ENCODE measurements at regions not wholly inside any gene's neighbourhood (a gene's known extent, or its start where the extent isn't known, plus 50 kb on each side); places are given as distances from the start of the nearest gene placed in this dataset.

DNA sequence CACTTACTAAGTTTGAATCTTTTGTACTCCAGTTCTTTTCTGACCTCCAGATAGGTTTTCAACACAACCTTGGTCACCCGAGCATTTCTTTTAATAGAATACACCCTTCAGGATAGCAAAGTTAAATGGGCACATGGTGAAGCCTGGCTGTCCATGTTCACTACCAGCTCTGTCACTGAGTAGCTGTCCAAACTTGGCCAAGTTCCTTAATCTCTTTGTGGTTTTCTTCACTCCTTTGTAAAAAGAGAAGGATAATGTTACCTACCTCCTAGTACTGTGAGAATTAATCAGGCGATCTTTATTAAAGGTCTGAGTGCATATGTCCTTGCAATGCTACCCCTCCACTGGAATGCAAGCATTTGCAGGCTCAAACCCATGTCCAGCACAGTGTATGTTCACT lies 128.1 kb upstream of the PTPRZ1 start:
- intact Hi-C loops (cut with DNase I), result no loop called here
- Histone ChIP-seq H3K27me3 (no peaks in the 10 kb centered on the region), H3K36me3 (no peaks in the 10 kb centered on the region), H3K4me1 (no peaks in the 10 kb centered on the region), H3K4me3 (no peak overlapping the region), H3K9me3 (no peaks in the 10 kb centered on the region), H3K27ac (no peak overlapping the region)
- no peak for TF ChIP-seq POLR2AphosphoS5 (IDR thresholded peaks at IDR 0.05; ENCODE audit: insufficient read depth in 1 of 2, low read depth in 1 of 2)
- TF ChIP-seq, protein P1, sequence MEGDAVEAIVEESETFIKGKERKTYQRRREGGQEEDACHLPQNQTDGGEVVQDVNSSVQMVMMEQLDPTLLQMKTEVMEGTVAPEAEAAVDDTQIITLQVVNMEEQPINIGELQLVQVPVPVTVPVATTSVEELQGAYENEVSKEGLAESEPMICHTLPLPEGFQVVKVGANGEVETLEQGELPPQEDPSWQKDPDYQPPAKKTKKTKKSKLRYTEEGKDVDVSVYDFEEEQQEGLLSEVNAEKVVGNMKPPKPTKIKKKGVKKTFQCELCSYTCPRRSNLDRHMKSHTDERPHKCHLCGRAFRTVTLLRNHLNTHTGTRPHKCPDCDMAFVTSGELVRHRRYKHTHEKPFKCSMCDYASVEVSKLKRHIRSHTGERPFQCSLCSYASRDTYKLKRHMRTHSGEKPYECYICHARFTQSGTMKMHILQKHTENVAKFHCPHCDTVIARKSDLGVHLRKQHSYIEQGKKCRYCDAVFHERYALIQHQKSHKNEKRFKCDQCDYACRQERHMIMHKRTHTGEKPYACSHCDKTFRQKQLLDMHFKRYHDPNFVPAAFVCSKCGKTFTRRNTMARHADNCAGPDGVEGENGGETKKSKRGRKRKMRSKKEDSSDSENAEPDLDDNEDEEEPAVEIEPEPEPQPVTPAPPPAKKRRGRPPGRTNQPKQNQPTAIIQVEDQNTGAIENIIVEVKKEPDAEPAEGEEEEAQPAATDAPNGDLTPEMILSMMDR (IDR thresholded peaks at IDR 0.05), result no peak
- no peak for TF ChIP-seq POLR2A (IDR thresholded peaks at IDR 0.05)
- no peak for DNase-seq (ENCODE audit: extremely low spot score in 2 of 2)

DNA sequence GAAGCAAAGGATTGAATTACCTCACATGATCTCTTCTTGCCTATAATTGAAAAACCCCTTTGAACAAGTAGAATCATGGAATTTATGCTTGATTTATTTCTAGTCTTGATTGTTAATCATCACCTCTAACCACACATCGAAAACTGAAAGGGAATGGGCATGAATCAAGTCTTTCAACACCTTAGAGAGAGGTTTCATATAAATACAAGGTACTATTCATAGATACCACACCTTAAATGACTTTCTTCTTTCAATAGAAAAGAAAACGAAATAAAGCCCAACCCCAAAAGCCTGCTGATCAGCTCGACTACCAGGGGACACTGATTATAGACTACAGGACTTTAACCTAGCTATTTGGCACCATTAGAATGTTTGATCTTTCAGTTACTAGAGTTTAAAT lies 128.6 kb upstream of the PTPRZ1 start:
- Histone ChIP-seq H3K9me3 (no peaks in the 10 kb centered on the region), H3K36me3 (no peaks in the 10 kb centered on the region), H3K27me3 (no peaks in the 10 kb centered on the region), H3K4me3 (no peak overlapping the region), H3K27ac (no peak overlapping the region), H3K4me1 (no peaks in the 10 kb centered on the region)
- DNase-seq (ENCODE audit: extremely low spot score in 2 of 2), result no peak
- intact Hi-C loops (cut with DNase I), result no loop called here
- no peak for TF ChIP-seq POLR2A (IDR thresholded peaks at IDR 0.05)
- TF ChIP-seq, protein P1 (IDR thresholded peaks at IDR 0.05), result no peak
- no peak for TF ChIP-seq POLR2AphosphoS5 (IDR thresholded peaks at IDR 0.05; ENCODE audit: insufficient read depth in 1 of 2, low read depth in 1 of 2)

DNA sequence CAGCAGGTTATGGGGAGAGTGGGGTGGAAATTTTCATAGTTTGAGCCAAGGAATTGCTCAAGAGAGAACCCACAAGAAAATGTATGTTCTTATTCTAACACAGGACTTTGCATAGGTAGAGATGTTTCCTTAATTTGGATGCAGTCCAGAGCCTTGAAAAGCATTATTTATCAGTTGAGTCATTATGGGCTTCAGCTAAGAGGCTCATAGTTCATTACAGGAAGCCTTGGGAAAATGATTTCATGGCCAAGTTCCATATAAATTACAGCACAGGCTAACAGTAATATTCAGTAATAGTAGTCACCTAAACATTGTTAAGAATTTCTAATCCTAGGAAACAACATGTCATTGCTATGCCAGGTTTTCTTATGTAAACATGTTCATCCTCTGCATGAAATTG lies 131.1 kb upstream of the PTPRZ1 start:
- no peaks in the 10 kb centered on the region for H3K36me3 ChIP-seq
- no peak overlapping the region for H3K4me3 ChIP-seq
- H3K4me1 ChIP-seq, result no peaks in the 10 kb centered on the region
- DNase-seq (ENCODE audit: extremely low spot score in 2 of 2), result no peak
- no peaks in the 10 kb centered on the region for H3K27me3 ChIP-seq
- H3K9me3 ChIP-seq, result no peaks in the 10 kb centered on the region
- intact Hi-C loops (cut with DNase I), result no loop called here
- TF ChIP-seq, protein P1 (IDR thresholded peaks at IDR 0.05), result no peak
- TF ChIP-seq POLR2A (IDR thresholded peaks at IDR 0.05), result no peak
- no peak for TF ChIP-seq POLR2AphosphoS5 (IDR thresholded peaks at IDR 0.05; ENCODE audit: insufficient read depth in 1 of 2, low read depth in 1 of 2)
- H3K27ac ChIP-seq, result no peak overlapping the region

DNA sequence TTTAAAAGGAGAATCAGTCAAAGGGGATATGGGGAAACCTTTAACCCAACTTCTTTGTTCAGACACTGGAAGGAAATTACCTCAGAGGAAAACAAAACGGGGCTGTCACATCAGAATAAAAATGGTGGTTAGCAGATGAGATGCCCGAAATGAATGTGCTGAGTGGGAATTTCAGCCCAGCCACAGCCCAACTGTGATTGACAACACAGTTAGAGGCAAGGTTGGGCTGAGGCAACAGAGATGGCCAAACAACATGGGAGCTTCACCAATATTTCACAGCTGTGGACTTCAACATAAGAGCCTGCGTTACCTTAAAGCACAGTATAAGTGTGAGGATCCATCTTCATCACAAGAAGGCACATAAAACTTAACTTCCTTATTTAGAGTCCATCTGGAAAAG lies 133.5 kb upstream of the PTPRZ1 start:
- H3K4me3 ChIP-seq, result no peak overlapping the region
- TF ChIP-seq, protein P1 (IDR thresholded peaks at IDR 0.05), result no peak
- TF ChIP-seq POLR2A (IDR thresholded peaks at IDR 0.05) (no peak), POLR2AphosphoS5 (IDR thresholded peaks at IDR 0.05; ENCODE audit: insufficient read depth in 1 of 2, low read depth in 1 of 2) (no peak)
- no peak for DNase-seq (ENCODE audit: extremely low spot score in 2 of 2)
- no peaks in the 10 kb centered on the region for H3K4me1 ChIP-seq
- H3K27ac ChIP-seq, result no peak overlapping the region
- no peaks in the 10 kb centered on the region for H3K9me3 ChIP-seq
- H3K36me3 ChIP-seq, result no peaks in the 10 kb centered on the region
- intact Hi-C loops (cut with DNase I), result no loop called here
- no peaks in the 10 kb centered on the region for H3K27me3 ChIP-seq

DNA sequence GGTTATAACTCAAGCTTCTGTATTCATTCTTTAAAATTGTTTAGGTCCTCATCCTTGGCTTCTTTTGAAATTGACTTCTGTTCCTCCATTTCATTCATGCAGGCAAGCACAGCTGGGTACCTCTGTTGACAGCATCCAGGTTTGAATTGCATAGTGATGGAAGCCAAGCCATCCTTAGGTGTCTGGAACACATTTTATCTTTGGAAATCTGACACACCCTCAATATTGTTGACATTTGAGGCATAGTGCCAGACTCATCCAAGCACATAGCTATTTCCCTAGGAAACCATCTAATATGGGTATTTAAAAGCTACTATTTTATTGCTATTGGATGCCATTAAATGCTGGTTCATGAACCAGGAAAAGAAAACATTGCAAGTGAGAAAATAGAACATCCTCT lies 142.1 kb upstream of the PTPRZ1 start:
- Histone ChIP-seq H3K4me1 (no peaks in the 10 kb centered on the region), H3K36me3 (no peaks in the 10 kb centered on the region), H3K9me3 (no peaks in the 10 kb centered on the region), H3K27ac (no peak overlapping the region), H3K4me3 (no peak overlapping the region), H3K27me3 (no peaks in the 10 kb centered on the region)
- DNase-seq (ENCODE audit: extremely low spot score in 2 of 2), result no peak
- intact Hi-C loops (cut with DNase I), result no loop called here
- TF ChIP-seq POLR2A (IDR thresholded peaks at IDR 0.05) (no peak), POLR2AphosphoS5 (IDR thresholded peaks at IDR 0.05; ENCODE audit: insufficient read depth in 1 of 2, low read depth in 1 of 2) (no peak)
- TF ChIP-seq, protein P1 (IDR thresholded peaks at IDR 0.05), result no peak
